ENCODE measurements at regions not wholly inside any gene's neighbourhood (a gene's known extent, or its start where the extent isn't known, plus 50 kb on each side); places are given as distances from the start of the nearest gene placed in this dataset.

DNA sequence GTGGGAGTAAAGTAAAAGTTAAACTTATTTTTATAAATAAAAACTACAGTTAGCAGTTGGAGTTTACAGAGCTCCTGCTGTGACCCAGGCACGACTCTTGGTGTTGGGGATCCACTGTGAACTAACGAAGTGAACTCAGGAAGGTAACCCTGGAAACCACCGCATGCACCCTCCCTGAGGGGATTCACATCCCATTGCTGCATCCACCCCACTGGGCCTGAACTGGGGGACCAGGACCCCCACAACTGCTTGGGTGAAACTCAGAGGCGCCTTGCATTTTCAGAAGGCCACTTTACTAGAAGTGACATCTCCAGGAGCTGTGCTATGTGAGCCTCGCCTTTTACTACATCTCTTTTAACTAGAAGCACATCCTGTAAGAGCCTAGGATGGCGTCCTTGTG is 166.4 kb downstream of the TEX29 start:
- TF ChIP-seq, protein P1, sequence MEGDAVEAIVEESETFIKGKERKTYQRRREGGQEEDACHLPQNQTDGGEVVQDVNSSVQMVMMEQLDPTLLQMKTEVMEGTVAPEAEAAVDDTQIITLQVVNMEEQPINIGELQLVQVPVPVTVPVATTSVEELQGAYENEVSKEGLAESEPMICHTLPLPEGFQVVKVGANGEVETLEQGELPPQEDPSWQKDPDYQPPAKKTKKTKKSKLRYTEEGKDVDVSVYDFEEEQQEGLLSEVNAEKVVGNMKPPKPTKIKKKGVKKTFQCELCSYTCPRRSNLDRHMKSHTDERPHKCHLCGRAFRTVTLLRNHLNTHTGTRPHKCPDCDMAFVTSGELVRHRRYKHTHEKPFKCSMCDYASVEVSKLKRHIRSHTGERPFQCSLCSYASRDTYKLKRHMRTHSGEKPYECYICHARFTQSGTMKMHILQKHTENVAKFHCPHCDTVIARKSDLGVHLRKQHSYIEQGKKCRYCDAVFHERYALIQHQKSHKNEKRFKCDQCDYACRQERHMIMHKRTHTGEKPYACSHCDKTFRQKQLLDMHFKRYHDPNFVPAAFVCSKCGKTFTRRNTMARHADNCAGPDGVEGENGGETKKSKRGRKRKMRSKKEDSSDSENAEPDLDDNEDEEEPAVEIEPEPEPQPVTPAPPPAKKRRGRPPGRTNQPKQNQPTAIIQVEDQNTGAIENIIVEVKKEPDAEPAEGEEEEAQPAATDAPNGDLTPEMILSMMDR (IDR thresholded peaks at IDR 0.05; ENCODE audit: insufficient read depth, low read length, poor library complexity, severe bottlenecking) = no peak
- TF ChIP-seq EZH2phosphoT487 (conservative IDR thresholded peaks at IDR 0.05; ENCODE audit: low read length) = no peak
